ENCODE measurements at regions not wholly inside any gene's neighbourhood (a gene's known extent, or its start where the extent isn't known, plus 50 kb on each side); places are given as distances from the start of the nearest gene placed in this dataset.

- TF ChIP-seq CTCF (IDR thresholded peaks at IDR 0.05): no peak
- no peak for TF ChIP-seq POLR2A (IDR thresholded peaks at IDR 0.05)
Measured at GRCh38 chr4:62193761-62194160, 993.6 kb downstream of the ADGRL3 start.

All from prostate gland (tissue), 2 donors.